ENCODE measurements at regions not wholly inside any gene's neighbourhood (a gene's known extent, or its start where the extent isn't known, plus 50 kb on each side); places are given as distances from the start of the nearest gene placed in this dataset.

DNA sequence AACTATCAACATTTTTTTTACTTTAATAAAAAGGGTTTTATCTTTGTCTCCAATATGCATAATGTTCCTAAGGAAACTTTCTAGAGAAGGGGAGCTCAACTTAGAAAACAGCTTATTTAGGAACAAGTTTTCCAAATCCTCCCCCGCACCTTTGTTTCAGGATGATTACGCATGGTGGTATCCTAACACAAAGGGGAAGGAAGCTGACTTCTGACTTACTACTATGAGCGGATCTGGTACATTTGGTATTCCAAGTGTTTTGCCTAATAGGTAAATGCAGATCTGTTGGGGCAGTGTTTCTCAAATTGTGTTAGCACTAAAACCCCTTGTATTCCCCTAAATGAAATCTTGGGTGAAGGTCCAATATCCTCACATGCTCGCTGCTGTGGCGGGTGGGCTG, 229.3 kb upstream of the KLF14 start:
- no peak overlapping the region for H3K4me3 Mint-ChIP-seq (ENCODE audit: low read depth)
- no peaks in the 10 kb centered on the region for H3K9me3 Mint-ChIP-seq (ENCODE audit: low read depth)
- TF ChIP-seq, protein P1, sequence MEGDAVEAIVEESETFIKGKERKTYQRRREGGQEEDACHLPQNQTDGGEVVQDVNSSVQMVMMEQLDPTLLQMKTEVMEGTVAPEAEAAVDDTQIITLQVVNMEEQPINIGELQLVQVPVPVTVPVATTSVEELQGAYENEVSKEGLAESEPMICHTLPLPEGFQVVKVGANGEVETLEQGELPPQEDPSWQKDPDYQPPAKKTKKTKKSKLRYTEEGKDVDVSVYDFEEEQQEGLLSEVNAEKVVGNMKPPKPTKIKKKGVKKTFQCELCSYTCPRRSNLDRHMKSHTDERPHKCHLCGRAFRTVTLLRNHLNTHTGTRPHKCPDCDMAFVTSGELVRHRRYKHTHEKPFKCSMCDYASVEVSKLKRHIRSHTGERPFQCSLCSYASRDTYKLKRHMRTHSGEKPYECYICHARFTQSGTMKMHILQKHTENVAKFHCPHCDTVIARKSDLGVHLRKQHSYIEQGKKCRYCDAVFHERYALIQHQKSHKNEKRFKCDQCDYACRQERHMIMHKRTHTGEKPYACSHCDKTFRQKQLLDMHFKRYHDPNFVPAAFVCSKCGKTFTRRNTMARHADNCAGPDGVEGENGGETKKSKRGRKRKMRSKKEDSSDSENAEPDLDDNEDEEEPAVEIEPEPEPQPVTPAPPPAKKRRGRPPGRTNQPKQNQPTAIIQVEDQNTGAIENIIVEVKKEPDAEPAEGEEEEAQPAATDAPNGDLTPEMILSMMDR (IDR thresholded peaks at IDR 0.05; ENCODE audit: unreplicated experiment), result no peak
- H3K36me3 Mint-ChIP-seq (ENCODE audit: insufficient read depth), result no peaks in the 10 kb centered on the region
- no peaks in the 10 kb centered on the region for H3K4me1 Mint-ChIP-seq (ENCODE audit: low read depth)
- no peak for DNase-seq (ENCODE audit: low spot score, unreplicated experiment)
- no peaks in the 10 kb centered on the region for H3K27me3 Mint-ChIP-seq
- no peak overlapping the region for H3K27ac Mint-ChIP-seq

DNA sequence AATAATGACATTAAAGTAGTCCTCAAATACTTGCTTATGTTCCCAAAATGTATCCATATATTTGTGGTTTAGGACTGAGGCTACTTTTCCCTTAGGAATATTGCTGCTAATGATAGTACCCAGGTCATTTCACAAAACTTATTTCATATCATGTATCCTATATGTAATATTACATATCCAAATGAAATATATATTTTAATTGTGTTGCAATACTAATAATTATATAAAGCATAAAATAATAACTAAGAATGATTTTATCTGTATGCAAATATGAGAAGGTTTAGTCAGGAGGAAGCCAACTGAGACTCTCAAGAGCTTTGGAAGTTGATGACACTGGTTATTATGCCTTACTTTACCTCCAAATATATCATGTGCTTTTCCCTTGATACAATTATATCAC, 231.5 kb upstream of the KLF14 start:
- Mint-ChIP-seq H3K27me3 (no peaks in the 10 kb centered on the region), H3K4me3 (ENCODE audit: low read depth) (no peak overlapping the region), H3K9me3 (ENCODE audit: low read depth) (no peaks in the 10 kb centered on the region), H3K36me3 (ENCODE audit: insufficient read depth) (no peaks in the 10 kb centered on the region), H3K4me1 (ENCODE audit: low read depth) (no peaks in the 10 kb centered on the region), H3K27ac (no peak overlapping the region)
- DNase-seq (ENCODE audit: low spot score, unreplicated experiment), result no peak
- TF ChIP-seq, protein P1 (IDR thresholded peaks at IDR 0.05; ENCODE audit: unreplicated experiment), result no peak

DNA sequence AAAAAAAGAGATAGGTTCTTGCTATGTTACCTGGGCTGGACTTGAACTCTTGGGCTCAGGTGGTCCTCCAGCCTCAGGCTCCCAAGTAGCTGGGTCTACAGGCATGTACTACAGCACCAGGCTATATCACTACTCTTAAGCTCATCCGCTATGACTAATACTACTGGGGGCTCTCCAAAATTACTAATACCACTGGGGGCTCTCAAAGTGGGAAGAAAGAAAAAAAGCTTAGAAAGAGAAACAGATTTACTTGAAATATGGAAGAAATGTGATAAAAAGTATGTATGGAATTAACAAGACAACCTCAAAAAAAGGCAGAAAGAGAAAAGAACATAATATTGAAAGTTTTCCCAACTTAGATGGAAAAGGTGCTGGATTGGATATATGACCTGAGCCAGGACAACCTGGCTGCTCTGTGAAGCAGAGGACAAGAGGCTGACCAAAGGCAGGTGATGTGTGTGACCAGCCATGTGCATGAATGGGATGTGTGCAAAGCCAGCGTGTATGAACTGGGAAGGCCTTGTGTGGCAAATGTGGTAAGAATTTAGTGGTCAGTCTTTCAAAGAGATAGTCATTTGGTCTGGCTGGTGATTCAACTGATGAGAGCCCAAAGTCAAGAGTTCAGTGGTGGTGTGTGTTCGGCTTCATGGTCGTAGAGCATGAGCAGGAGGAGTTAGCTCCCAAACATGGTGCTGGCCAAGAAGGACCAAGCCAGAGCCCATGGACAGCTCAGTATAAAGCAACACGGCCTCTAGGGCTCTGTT, 232.4 kb upstream of the KLF14 start:
- Mint-ChIP-seq H3K9me3 (ENCODE audit: low read depth) (no peaks in the 10 kb centered on the region), H3K4me3 (ENCODE audit: low read depth) (no peak overlapping the region), H3K36me3 (ENCODE audit: insufficient read depth) (no peaks in the 10 kb centered on the region), H3K27ac (no peak overlapping the region), H3K4me1 (ENCODE audit: low read depth) (no peaks in the 10 kb centered on the region), H3K27me3 (no peaks in the 10 kb centered on the region)
- no peak for DNase-seq (ENCODE audit: low spot score, unreplicated experiment)
- TF ChIP-seq, protein P1 (IDR thresholded peaks at IDR 0.05; ENCODE audit: unreplicated experiment), result no peak

DNA sequence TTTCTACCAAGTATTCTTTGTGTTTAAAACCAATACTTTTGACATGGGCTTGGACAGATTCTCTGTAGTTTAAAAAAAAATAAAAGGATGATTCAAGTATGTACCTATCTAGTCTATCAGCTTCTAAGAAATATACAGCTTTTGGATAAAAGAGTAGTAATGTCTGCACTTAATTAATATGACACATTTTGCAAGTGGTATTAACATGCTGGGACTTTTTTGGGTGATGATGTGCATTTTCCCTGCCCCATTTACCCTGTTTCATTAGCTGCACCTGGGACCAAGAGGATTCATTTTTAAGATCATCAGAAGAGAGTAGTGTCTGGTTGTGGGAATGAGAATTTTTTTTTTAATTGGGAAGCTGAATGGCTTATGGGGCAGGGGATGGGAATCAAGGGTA, 236.2 kb upstream of the KLF14 start:
- TF ChIP-seq, protein P1 (IDR thresholded peaks at IDR 0.05; ENCODE audit: unreplicated experiment), result no peak
- Mint-ChIP-seq H3K9me3 (ENCODE audit: low read depth) (peaks cover under 1% of the 10 kb centered on the region), H3K27ac (no peak overlapping the region), H3K27me3 (no peaks in the 10 kb centered on the region), H3K36me3 (ENCODE audit: insufficient read depth) (peaks cover 1% of the 10 kb centered on the region), H3K4me3 (ENCODE audit: low read depth) (no peak overlapping the region), H3K4me1 (ENCODE audit: low read depth) (no peaks in the 10 kb centered on the region)
- no peak for DNase-seq (ENCODE audit: low spot score, unreplicated experiment)

DNA sequence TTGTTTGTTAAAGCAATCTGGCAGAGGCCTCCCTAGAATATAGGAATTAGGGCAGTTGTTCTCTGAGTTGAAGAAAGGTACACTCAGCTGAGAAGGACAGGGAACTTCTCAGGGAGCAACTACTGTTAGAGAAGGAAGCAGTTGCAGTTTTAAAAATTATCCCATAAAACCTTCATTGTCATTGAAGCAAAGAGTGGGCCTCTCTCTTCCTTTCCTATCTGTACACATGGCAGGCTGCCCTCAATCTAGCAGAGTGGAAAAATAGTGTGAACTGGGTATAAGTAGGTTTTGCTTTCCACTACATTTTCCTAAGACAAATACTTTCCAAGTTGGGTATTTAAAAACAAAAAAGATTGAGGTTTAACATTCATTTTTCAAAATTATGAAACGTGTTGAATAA, 236.7 kb upstream of the KLF14 start:
- Mint-ChIP-seq H3K27me3 (no peaks in the 10 kb centered on the region), H3K36me3 (ENCODE audit: insufficient read depth) (peaks cover 4% of the 10 kb centered on the region), H3K4me1 (ENCODE audit: low read depth) (no peaks in the 10 kb centered on the region), H3K4me3 (ENCODE audit: low read depth) (no peak overlapping the region), H3K9me3 (ENCODE audit: low read depth) (peaks cover 5% of the 10 kb centered on the region), H3K27ac (no peak overlapping the region)
- TF ChIP-seq, protein P1 (IDR thresholded peaks at IDR 0.05; ENCODE audit: unreplicated experiment), result no peak
- no peak for DNase-seq (ENCODE audit: low spot score, unreplicated experiment)
